HCT116 (cell line): ENCODE measurements at regions not wholly inside any gene's neighbourhood (a gene's known extent, or its start where the extent isn't known, plus 50 kb on each side); places are given as distances from the start of the nearest gene placed in this dataset.

Source experiments
- ATAC-seq: fragments of 200-7000 bp; cut with Tn5 transposase; 2 replicates; pipeline ENCODE4 v1.9.1; 2020; ENCODE audit warnings: mild to moderate bottlenecking, moderate library complexity
- BruUV-seq: library from RNA; stranded (reverse); fragments of 400-500 nt; replicated peaks from 2 replicates; lab custom pipeline; 2021; lab: Mats Ljungman, UMichigan
- CTCF ChIA-PET: fragments of 300-600 bp; sonication (Branson Sonifier 250); formaldehyde crosslinking; loops from one replicate; lab custom pipeline; 2021; ENCODE audit warnings: antibody characterized with exemption; lab: Charles Lee
- POLR2A ChIA-PET: fragments of 300-600, 350-600 bp; sonication (Branson Sonifier 250); formaldehyde crosslinking; loops from one replicate; lab custom pipeline; 2021; ENCODE audit warnings: antibody characterized with exemption; lab: Charles Lee
- RAD21 ChIA-PET, 2 experiments: fragments of 300-600 bp; sonication (Branson Sonifier 250); formaldehyde crosslinking; loops; one replicate each; lab custom pipeline; 2023; ENCODE audit warnings: low total read pairs in 2 of 2; ENCODE audit not compliant: uncharacterized antibody in 2 of 2, unreplicated experiment in 2 of 2, low non-redundant PET in 1 of 2; lab: Charles Lee
- DNase-seq: peaks from one replicate; pipeline ENCODE4 v3.0.0-alpha.2; 2010; ENCODE audit warnings: low read depth, low spot score
- H2AFZ ChIP-seq: fragments of 200-600 bp; shearing (Covaris generic), sonication (generic); 2 replicates; pipeline ENCODE4 v1.6.1; 2017; ENCODE audit warnings: low read depth, mixed run types, mixed read lengths, antibody characterized with exemption, low read length; ENCODE audit not compliant: poor library complexity, severe bottlenecking
- H3K27ac ChIP-seq: 2 replicates; pipeline ENCODE4 v1.5.1; 2012; ENCODE audit warnings: low read depth, low read length
- H3K27me3 ChIP-seq: fragments of 200-600 bp; sonication (generic); 2 replicates; pipeline ENCODE4 v1.6.1; 2016; ENCODE audit warnings: mixed run types, low read length, mixed read lengths; ENCODE audit not compliant: insufficient read depth
- H3K36me3 ChIP-seq, 2 experiments: fragments of 200-500 bp in 1 of 2; fragments of 200-600 bp in 1 of 2; sonication (Bioruptor generic) in 1 of 2; sonication (generic) in 1 of 2; 2 replicates each; pipeline versions ENCODE4 v1.5.1 to v1.6.1; 2014 to 2016; ENCODE audit warnings: low read length in 2 of 2, inconsistent platforms in 1 of 2, mixed read lengths in 1 of 2, mixed run types in 1 of 2; ENCODE audit not compliant: insufficient read depth in 2 of 2, control insufficient read depth in 1 of 2
- H3K4me1 ChIP-seq, 2 experiments: fragments of 200-600 bp in 1 of 2; sonication (generic) in 1 of 2; 2 replicates each; pipeline versions ENCODE4 v1.5.1 to v1.6.1; 2012 to 2017; ENCODE audit warnings: low read length in 2 of 2, inconsistent platforms in 1 of 2, mild to moderate bottlenecking in 1 of 2, mixed read lengths in 1 of 2, mixed run types in 1 of 2, moderate library complexity in 1 of 2; ENCODE audit not compliant: insufficient read depth in 2 of 2, control insufficient read depth in 1 of 2
- H3K4me2 ChIP-seq: fragments of 200-600 bp; sonication (generic); 2 replicates; pipeline ENCODE4 v1.6.1; 2017; ENCODE audit warnings: mixed run types, low read length, mixed read lengths
- H3K4me3 ChIP-seq, 2 experiments: fragments of 200-600 bp in 1 of 2; sonication (generic) in 1 of 2; replicated peaks in 1 of 2; 2 replicates each; pipeline ENCODE4 v1.5.1; 2011 to 2016; ENCODE audit warnings: low read length in 2 of 2, control low read depth in 1 of 2, low read depth in 1 of 2, mild to moderate bottlenecking in 1 of 2, mixed read lengths in 1 of 2, mixed run types in 1 of 2
- H3K79me2 ChIP-seq: fragments of 200-600 bp; sonication (generic); 2 replicates; pipeline ENCODE4 v1.6.1; 2017; ENCODE audit warnings: mild to moderate bottlenecking, mixed run types, low read length, moderate library complexity, mixed read lengths; ENCODE audit not compliant: insufficient read depth
- H3K9ac ChIP-seq: fragments of 200-600 bp; sonication (generic); 2 replicates; pipeline ENCODE4 v1.6.1; 2016; ENCODE audit warnings: low read length, mixed read lengths
- H3K9me2 ChIP-seq: fragments of 200-600 bp; sonication (generic), shearing (Covaris generic); 2 replicates; pipeline ENCODE4 v1.6.1; 2017; ENCODE audit warnings: mixed run types, mild to moderate bottlenecking, moderate library complexity; ENCODE audit not compliant: insufficient read depth
- H3K9me3 ChIP-seq, 2 experiments: fragments of 200-500 bp in 1 of 2; fragments of 200-600 bp in 1 of 2; sonication (Bioruptor generic) in 1 of 2; sonication (generic) in 1 of 2; 2 replicates each; pipeline ENCODE4 v1.6.1; 2014 to 2017; ENCODE audit warnings: low read length in 2 of 2, mixed read lengths in 2 of 2, inconsistent platforms in 1 of 2, low read depth in 1 of 2, mild to moderate bottlenecking in 1 of 2, mixed run types in 1 of 2, moderate library complexity in 1 of 2; ENCODE audit not compliant: control insufficient read depth in 1 of 2, insufficient read depth in 1 of 2
- H4K20me1 ChIP-seq: fragments of 200-600 bp; sonication (generic), shearing (Covaris generic); 2 replicates; pipeline ENCODE4 v1.6.1; 2017; ENCODE audit warnings: mixed run types, mild to moderate bottlenecking, moderate library complexity; ENCODE audit not compliant: insufficient read depth
- CEBPB ChIP-seq: IDR thresholded peaks from 2 replicates; pipeline ENCODE4 v1.6.1; 2012; ENCODE audit warnings: low read depth
- ELF1 ChIP-seq: IDR thresholded peaks from 2 replicates; pipeline ENCODE4 v1.6.1; 2012; ENCODE audit warnings: low read depth, borderline replicate concordance
- EZH2phosphoT487 ChIP-seq: fragments of 200-600 bp; IDR thresholded peaks from 2 replicates; pipeline ENCODE4 v1.6.1; 2018; ENCODE audit warnings: antibody characterized with exemption, borderline replicate concordance
- FOSL1 ChIP-seq: IDR thresholded peaks from 2 replicates; pipeline ENCODE4 v1.6.1; 2012; ENCODE audit warnings: low read depth
- RAD21 ChIP-seq: IDR thresholded peaks from 2 replicates; pipeline ENCODE4 v1.6.1; 2012; ENCODE audit warnings: low read depth, mild to moderate bottlenecking
- SP1 ChIP-seq: IDR thresholded peaks from 2 replicates; pipeline ENCODE4 v1.6.1; 2012; ENCODE audit warnings: low read depth
- TCF7L2 ChIP-seq: IDR thresholded peaks from 2 replicates; pipeline ENCODE4 v1.7.0; 2011; ENCODE audit warnings: borderline replicate concordance, inconsistent platforms; ENCODE audit not compliant: insufficient read depth, insufficient read length; ENCODE audit errors: extremely low read depth
- YY1 ChIP-seq: IDR thresholded peaks from 2 replicates; pipeline ENCODE4 v1.6.1; 2011; ENCODE audit warnings: low read length, low read depth, moderate library complexity, mild to moderate bottlenecking; ENCODE audit not compliant: insufficient replicate concordance; ENCODE audit errors: extremely low read depth
- intact Hi-C: fragments of 100-400 bp; cut with micrococcal nuclease; formaldehyde crosslinking; loops from 2 replicates; pipeline ENCODE4 v1.10.0; 2022
- TF ChIP-seq, protein P1 (sequence below): IDR thresholded peaks from 2 replicates; pipeline ENCODE4 v1.6.1; 2011; ENCODE audit warnings: mild to moderate bottlenecking, low read length, moderate library complexity; ENCODE audit not compliant: insufficient replicate concordance; ENCODE audit errors: extremely low read depth
- TF ChIP-seq, protein P2 (sequence below): IDR thresholded peaks from 2 replicates; pipeline ENCODE4 v1.6.1; 2012
- TF ChIP-seq, protein P3 (sequence below), 3 experiments: fragments of 200-600 bp in 1 of 3; sonication (generic) in 1 of 3; IDR thresholded peaks in 2 of 3; conservative IDR thresholded peaks in 1 of 3; 2 replicates each; pipeline ENCODE4 v1.5.1; 2012 to 2017; ENCODE audit warnings: low read depth in 2 of 3, low read length in 2 of 3, antibody characterized with exemption in 1 of 3, borderline replicate concordance in 1 of 3, control low read depth in 1 of 3, mild to moderate bottlenecking in 1 of 3, mixed read lengths in 1 of 3, mixed run types in 1 of 3, moderate library complexity in 1 of 3; ENCODE audit not compliant: insufficient read depth in 1 of 3

- TF ChIP-seq FOSL1, result no peak
- TF ChIP-seq, protein P1, sequence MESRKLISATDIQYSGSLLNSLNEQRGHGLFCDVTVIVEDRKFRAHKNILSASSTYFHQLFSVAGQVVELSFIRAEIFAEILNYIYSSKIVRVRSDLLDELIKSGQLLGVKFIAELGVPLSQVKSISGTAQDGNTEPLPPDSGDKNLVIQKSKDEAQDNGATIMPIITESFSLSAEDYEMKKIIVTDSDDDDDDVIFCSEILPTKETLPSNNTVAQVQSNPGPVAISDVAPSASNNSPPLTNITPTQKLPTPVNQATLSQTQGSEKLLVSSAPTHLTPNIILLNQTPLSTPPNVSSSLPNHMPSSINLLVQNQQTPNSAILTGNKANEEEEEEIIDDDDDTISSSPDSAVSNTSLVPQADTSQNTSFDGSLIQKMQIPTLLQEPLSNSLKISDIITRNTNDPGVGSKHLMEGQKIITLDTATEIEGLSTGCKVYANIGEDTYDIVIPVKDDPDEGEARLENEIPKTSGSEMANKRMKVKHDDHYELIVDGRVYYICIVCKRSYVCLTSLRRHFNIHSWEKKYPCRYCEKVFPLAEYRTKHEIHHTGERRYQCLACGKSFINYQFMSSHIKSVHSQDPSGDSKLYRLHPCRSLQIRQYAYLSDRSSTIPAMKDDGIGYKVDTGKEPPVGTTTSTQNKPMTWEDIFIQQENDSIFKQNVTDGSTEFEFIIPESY, result no peak
These were observed 87.8 kb upstream of the FAM241A start (continued) for GRCh38 chr4:112057470-112057869.

- Histone ChIP-seq H3K36me3 (no peaks in the 10 kb centered on the region), H3K4me1 (peaks cover 0 to 7% of the 10 kb centered on the region in 2 experiments; a peak in 1 of 4 replicates)
- no peak for TF ChIP-seq YY1
- TF ChIP-seq, protein P2, sequence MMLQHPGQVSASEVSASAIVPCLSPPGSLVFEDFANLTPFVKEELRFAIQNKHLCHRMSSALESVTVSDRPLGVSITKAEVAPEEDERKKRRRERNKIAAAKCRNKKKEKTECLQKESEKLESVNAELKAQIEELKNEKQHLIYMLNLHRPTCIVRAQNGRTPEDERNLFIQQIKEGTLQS, result no peak
- TF ChIP-seq RAD21, result no peak
- TF ChIP-seq EZH2phosphoT487, result no peak
- TF ChIP-seq CEBPB, result no peak
- no peak for TF ChIP-seq TCF7L2
- TF ChIP-seq, protein P3, sequence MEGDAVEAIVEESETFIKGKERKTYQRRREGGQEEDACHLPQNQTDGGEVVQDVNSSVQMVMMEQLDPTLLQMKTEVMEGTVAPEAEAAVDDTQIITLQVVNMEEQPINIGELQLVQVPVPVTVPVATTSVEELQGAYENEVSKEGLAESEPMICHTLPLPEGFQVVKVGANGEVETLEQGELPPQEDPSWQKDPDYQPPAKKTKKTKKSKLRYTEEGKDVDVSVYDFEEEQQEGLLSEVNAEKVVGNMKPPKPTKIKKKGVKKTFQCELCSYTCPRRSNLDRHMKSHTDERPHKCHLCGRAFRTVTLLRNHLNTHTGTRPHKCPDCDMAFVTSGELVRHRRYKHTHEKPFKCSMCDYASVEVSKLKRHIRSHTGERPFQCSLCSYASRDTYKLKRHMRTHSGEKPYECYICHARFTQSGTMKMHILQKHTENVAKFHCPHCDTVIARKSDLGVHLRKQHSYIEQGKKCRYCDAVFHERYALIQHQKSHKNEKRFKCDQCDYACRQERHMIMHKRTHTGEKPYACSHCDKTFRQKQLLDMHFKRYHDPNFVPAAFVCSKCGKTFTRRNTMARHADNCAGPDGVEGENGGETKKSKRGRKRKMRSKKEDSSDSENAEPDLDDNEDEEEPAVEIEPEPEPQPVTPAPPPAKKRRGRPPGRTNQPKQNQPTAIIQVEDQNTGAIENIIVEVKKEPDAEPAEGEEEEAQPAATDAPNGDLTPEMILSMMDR (IDR thresholded peaks at IDR 0.05 in 2 of 3, conservative IDR thresholded peaks at IDR 0.05 in 1 of 3; ENCODE audit: borderline replicate concordance in 1 of 3, insufficient read depth in 1 of 3, low read depth in 2 of 3, low read length in 2 of 3), result no peak
- TF ChIP-seq ELF1, result no peak
- TF ChIP-seq SP1, result no peak
- TF ChIP-seq, all 23 proteins: peak for 0
- H3K79me2 ChIP-seq, result no peaks in the 10 kb centered on the region
- peak overlapping the region; percentile 72 for H2AFZ ChIP-seq
- H4K20me1 ChIP-seq, result no peaks in the 10 kb centered on the region
- no peak for ATAC-seq
- BruUV-seq, result no TSS peak
- H3K27me3 ChIP-seq, result no peaks in the 10 kb centered on the region
- no peak overlapping the region for H3K4me2 ChIP-seq
- DNase-seq, result no peak
- ChIA-PET CTCF (no interaction called here), RAD21 (no interaction called here), POLR2A (no interaction called here)
- no peak overlapping the region for H3K27ac ChIP-seq
- no peaks in the 10 kb centered on the region for H3K9me3 ChIP-seq
- intact Hi-C loops, result no loop called here
- H3K9ac ChIP-seq, result no peak overlapping the region
- no peak overlapping the region for H3K4me3 ChIP-seq
- no peaks in the 10 kb centered on the region for H3K9me2 ChIP-seq
These were observed 86.8 kb upstream of the FAM241A start for GRCh38 chr4:112058433-112058832.
